Panc1 (cell line): ENCODE measurements at regions not wholly inside any gene's neighbourhood (a gene's known extent, or its start where the extent isn't known, plus 50 kb on each side); places are given as distances from the start of the nearest gene placed in this dataset.

Experiments used
- ATAC-seq: fragments of 200-7000 bp; cut with Tn5 transposase; 2 replicates; pipeline ENCODE4 v1.9.1; 2020; ENCODE audit warnings: mild to moderate bottlenecking, moderate library complexity
- BruUV-seq: library from RNA; stranded (reverse); fragments of 400-500 nt; replicated peaks from 2 replicates; lab custom pipeline; 2021; lab: Mats Ljungman, UMichigan
- CTCF ChIA-PET: fragments of 300-600 bp; sonication (Branson Sonifier 250); formaldehyde crosslinking; loops from one replicate; lab custom pipeline; 2022; ENCODE audit warnings: antibody characterized with exemption; lab: Charles Lee
- POLR2A ChIA-PET: fragments of 300-600 bp; sonication (Branson Sonifier 250); formaldehyde crosslinking; loops from one replicate; lab custom pipeline; 2022; ENCODE audit warnings: antibody characterized with exemption; lab: Charles Lee
- DNase-seq: peaks from one replicate; pipeline ENCODE4 v3.0.0-alpha.2; 2010; ENCODE audit warnings: low read depth, low spot score
- H3K27ac ChIP-seq: 2 replicates; pipeline ENCODE4 v1.5.1; 2011; ENCODE audit warnings: mild to moderate bottlenecking, low read length, inconsistent platforms
- H3K27me3 ChIP-seq: fragments of 200-500 bp; sonication (Bioruptor generic); 2 replicates; pipeline ENCODE4 v1.6.0; 2014; ENCODE audit warnings: low read length, inconsistent platforms; ENCODE audit not compliant: control insufficient read depth, insufficient read depth
- H3K36me3 ChIP-seq: fragments of 200-500 bp; sonication (Bioruptor generic); 2 replicates; pipeline ENCODE4 v1.5.1; 2014; ENCODE audit warnings: inconsistent platforms, mild to moderate bottlenecking, low read length, moderate library complexity; ENCODE audit not compliant: control insufficient read depth, insufficient read depth
- H3K4me1 ChIP-seq: 2 replicates; pipeline ENCODE4 v1.5.1; 2011; ENCODE audit warnings: inconsistent platforms, mild to moderate bottlenecking, low read length, moderate library complexity; ENCODE audit not compliant: control insufficient read depth, insufficient read depth
- H3K4me3 ChIP-seq, 2 experiments: 2 replicates each; pipeline ENCODE4 v1.5.1; 2011 to 2012; ENCODE audit warnings: low read depth in 2 of 2, low read length in 2 of 2, mild to moderate bottlenecking in 2 of 2, inconsistent platforms in 1 of 2, moderate library complexity in 1 of 2
- H3K9me3 ChIP-seq: fragments of 200-500 bp; sonication (Bioruptor generic); 2 replicates; pipeline ENCODE4 v1.5.1; 2014; ENCODE audit warnings: low read depth, mild to moderate bottlenecking, inconsistent platforms, low read length, moderate library complexity; ENCODE audit not compliant: control insufficient read depth, insufficient read depth
- CTCF ChIP-seq: fragments of 450-650 bp; IDR thresholded peaks from 2 replicates; pipeline ENCODE4 v1.5.1; 2017; ENCODE audit warnings: mild to moderate bottlenecking
- POLR2AphosphoS5 ChIP-seq: IDR thresholded peaks from 2 replicates; pipeline ENCODE4 v1.6.1; 2012; ENCODE audit warnings: mild to moderate bottlenecking, low read depth, low read length, moderate library complexity
- REST ChIP-seq, 2 experiments: IDR thresholded peaks; 2 replicates each; pipeline ENCODE4 v1.6.1; 2011 to 2012; ENCODE audit warnings: low read depth in 2 of 2, control low read depth in 1 of 2, low read length in 1 of 2, mild to moderate bottlenecking in 1 of 2, moderate library complexity in 1 of 2; ENCODE audit not compliant: insufficient read depth in 1 of 2
- SIN3A ChIP-seq: IDR thresholded peaks from 2 replicates; pipeline ENCODE4 v1.6.1; 2012; ENCODE audit warnings: low read depth, mild to moderate bottlenecking, low read length, moderate library complexity, borderline replicate concordance; ENCODE audit not compliant: insufficient read depth
- TCF7L2 ChIP-seq: IDR thresholded peaks from 2 replicates; pipeline ENCODE4 v1.6.1; 2011; ENCODE audit warnings: mild to moderate bottlenecking, low read depth, low read length, inconsistent platforms
- in situ Hi-C: cut with HindIII; loops from 2 replicates; pipeline ENCODE4 v1.10.0; 2016; ENCODE audit warnings: low sequenced_read_pairs, low pct_unique_long_range_greater_than_20kb
- intact Hi-C: fragments of 100-400 bp; cut with micrococcal nuclease; formaldehyde crosslinking; loops from one replicate; pipeline ENCODE4 v1.10.0; 2022; ENCODE audit not compliant: unreplicated experiment

GRCh38 chr12:45547132-45547531, 182.4 kb upstream of the ARID2 start:
- in situ Hi-C loops = no loop called here

GRCh38 chr12:45547822-45548221, 181.7 kb upstream of the ARID2 start:
- in situ Hi-C loops = no loop called here
- DNase-seq = no peak

More at GRCh38 chr12:45547132-45547531, 182.4 kb upstream of the ARID2 start:
- ChIA-PET POLR2A (no interaction called here), CTCF (interaction anchor here (0.7 kb wide), 1 partner anchor 213 kb away, joined by 3 read pairs; no protein-coding TSS in a partner anchor)
- DNase-seq (no peak), ATAC-seq (no peak)
- Histone ChIP-seq H3K9me3 (no peaks in the 10 kb centered on the region), H3K36me3 (no peaks in the 10 kb centered on the region), H3K4me1 (no peaks in the 10 kb centered on the region), H3K4me3 (no peak overlapping the region), H3K27me3 (no peaks in the 10 kb centered on the region; the same call in 1 of the 2 replicates), H3K27ac (no peak overlapping the region)
- intact Hi-C loops = no loop called here
- BruUV-seq = no TSS peak
- TF ChIP-seq POLR2AphosphoS5 (no peak), SIN3A (no peak), TCF7L2 (no peak), REST (IDR thresholded peaks at IDR 0.05; ENCODE audit: insufficient read depth in 1 of 2, low read depth in 2 of 2, low read length in 1 of 2) (no peak), CTCF (no peak)

More at GRCh38 chr12:45547822-45548221, 181.7 kb upstream of the ARID2 start:
- no peaks in the 10 kb centered on the region for H3K4me1 ChIP-seq
- H3K36me3 ChIP-seq = no peaks in the 10 kb centered on the region
- no peak for TF ChIP-seq POLR2AphosphoS5
- TF ChIP-seq CTCF = no peak
- no peak for TF ChIP-seq SIN3A
- TF ChIP-seq TCF7L2 = no peak
- no peak for TF ChIP-seq REST (IDR thresholded peaks at IDR 0.05; ENCODE audit: insufficient read depth in 1 of 2, low read depth in 2 of 2, low read length in 1 of 2)
- no TSS peak for BruUV-seq
- ChIA-PET CTCF (interaction anchor here (0.7 kb wide), 1 partner anchor 212 kb away, joined by 3 read pairs; no protein-coding TSS in a partner anchor), POLR2A (no interaction called here)
- ATAC-seq = no peak
- intact Hi-C loops = no loop called here
- no peaks in the 10 kb centered on the region for H3K9me3 ChIP-seq
- H3K4me3 ChIP-seq = no peak overlapping the region
- no peaks in the 10 kb centered on the region; the same call in 1 of the 2 replicates for H3K27me3 ChIP-seq
- H3K27ac ChIP-seq = no peak overlapping the region
